Muscle layer of colon (tissue), 2 donors: ENCODE measurements at regions not wholly inside any gene's neighbourhood (a gene's known extent, or its start where the extent isn't known, plus 50 kb on each side); places are given as distances from the start of the nearest gene placed in this dataset.
A peak's percentile ranks its signal among the peaks of the same experiment; 100 is the strongest.
"Not testable (repeated sequence)": the region's sequence is repeated elsewhere in the genome, so short reads cannot be mapped to it uniquely, and the experiment has no call there.

Experiments used
- H3K27ac ChIP-seq: one replicate; pipeline ENCODE4 v1.7.0; 2013; ENCODE audit warnings: low read depth, mild to moderate bottlenecking, low read length, moderate library complexity
- H3K27me3 ChIP-seq, 2 donors: one replicate each; pipeline ENCODE4 v1.7.0; 2013; ENCODE audit warnings: low read length in 2 of 2, mild to moderate bottlenecking in 2 of 2; ENCODE audit not compliant: insufficient read depth in 2 of 2, control insufficient read depth in 1 of 2
- H3K36me3 ChIP-seq: one replicate; pipeline ENCODE4 v1.7.0; 2013; ENCODE audit warnings: mild to moderate bottlenecking, low read length; ENCODE audit not compliant: insufficient read depth
- H3K4me1 ChIP-seq: one replicate; pipeline ENCODE4 v1.7.0; 2013; ENCODE audit warnings: mild to moderate bottlenecking, low read length; ENCODE audit not compliant: insufficient read depth
- H3K4me3 ChIP-seq, 2 donors: one replicate each; pipeline ENCODE4 v1.7.0; 2013; ENCODE audit warnings: low read length in 2 of 2, low read depth in 1 of 2, mild to moderate bottlenecking in 1 of 2, moderate library complexity in 1 of 2
- H3K9ac ChIP-seq: one replicate; pipeline ENCODE4 v1.7.0; 2013; ENCODE audit warnings: low read length
- H3K9me3 ChIP-seq: one replicate; pipeline ENCODE4 v1.7.0; 2013; ENCODE audit warnings: mild to moderate bottlenecking, low read length
- donor health status: abdominal sarcoma.
- donor health status: Adenocarcinoma of cecum.

DNA sequence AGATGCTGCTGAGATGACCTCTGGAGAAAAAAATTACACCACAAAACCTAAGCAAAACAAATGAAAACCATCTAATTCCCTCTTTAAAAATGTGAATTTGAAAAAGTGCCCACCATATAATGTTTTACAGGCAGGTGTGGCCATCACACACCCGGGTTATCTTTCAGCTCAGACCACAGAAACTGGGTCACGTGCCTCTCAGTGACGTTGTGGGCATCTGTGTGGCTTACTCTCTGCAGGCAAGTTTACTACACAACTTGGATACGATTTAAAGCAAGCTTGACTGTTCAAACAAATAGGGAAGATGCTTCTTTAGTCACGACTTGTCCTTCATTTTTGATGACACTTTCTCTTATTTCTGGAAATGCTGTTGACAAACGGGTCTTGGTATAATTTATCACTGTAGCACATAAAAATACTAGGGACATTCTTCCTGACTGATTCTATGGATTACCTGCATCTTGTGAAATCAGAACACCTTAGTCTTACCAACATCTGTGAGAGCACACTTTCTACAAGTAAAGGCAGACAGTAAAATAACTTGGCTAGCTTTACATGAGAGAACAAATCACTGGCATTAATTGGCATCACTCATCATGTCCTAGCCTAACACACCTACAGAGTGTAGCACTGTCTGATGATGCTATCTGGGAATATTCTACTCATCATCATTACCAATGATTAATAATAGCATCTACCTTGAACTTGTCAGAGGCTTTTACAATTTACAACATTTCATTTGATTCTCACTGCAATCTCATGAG, 89.3 kb upstream of the EDEM3 start:
- H3K27me3 ChIP-seq, result no peaks in the 10 kb centered on the region
- H3K4me1 ChIP-seq, result peaks cover 6% of the 10 kb centered on the region
- no peak overlapping the region for H3K27ac ChIP-seq

DNA sequence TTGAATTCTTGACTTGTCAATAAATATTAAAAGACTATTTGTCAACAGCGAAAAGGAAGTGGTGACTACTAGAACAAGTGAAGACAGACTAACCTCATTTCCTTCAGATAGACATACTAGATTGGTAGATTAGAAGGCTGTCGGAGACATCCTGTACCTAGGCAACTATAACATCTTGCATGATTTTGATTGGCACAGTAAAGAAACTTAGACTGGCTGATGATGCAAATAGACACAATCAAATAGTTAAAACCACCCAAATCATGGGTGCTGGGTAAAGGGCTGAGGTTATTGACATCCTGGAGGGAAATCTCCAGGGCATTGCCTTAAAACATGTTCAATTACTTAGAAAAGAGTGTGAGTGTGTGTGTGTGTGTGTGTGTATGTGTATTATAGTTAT, 85.9 kb upstream of the EDEM3 start:
- Histone ChIP-seq H3K4me3 (no peak overlapping the region), H3K27me3 (no peaks in the 10 kb centered on the region), H3K9me3 (no peaks in the 10 kb centered on the region), H3K36me3 (no peaks in the 10 kb centered on the region), H3K9ac (no peak overlapping the region), H3K4me1 (peaks cover 36% of the 10 kb centered on the region), H3K27ac (no peak overlapping the region)

More for the DNA sequence above, 89.3 kb upstream of the EDEM3 start:
- Histone ChIP-seq H3K9ac (no peak overlapping the region), H3K36me3 (no peaks in the 10 kb centered on the region), H3K9me3 (no peaks in the 10 kb centered on the region), H3K4me3 (no peak overlapping the region)

DNA sequence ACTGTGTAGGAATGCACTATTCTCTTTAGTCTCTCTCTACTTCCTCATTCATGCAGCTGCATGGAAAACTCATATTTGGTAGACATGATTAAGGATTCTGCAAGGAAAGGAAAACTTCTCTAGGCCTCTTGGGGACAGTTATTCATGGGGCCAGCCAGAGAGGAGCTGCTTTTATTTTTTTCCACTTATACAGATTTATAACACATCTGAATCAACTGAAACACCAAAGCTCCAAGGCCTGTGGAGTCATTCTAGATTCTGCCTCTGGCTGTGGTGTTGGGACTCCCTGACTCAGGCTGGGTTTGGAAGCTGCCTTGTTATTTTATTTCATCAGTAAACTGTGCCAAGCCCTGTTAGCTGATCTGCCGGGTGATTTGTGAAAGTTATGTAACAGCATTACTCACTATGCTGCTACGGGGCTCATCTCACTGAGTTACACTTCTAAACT, 83.9 kb upstream of the EDEM3 start:
- no peaks in the 10 kb centered on the region for H3K9me3 ChIP-seq
- H3K4me3 ChIP-seq, result no peak overlapping the region
- peaks cover 36% of the 10 kb centered on the region for H3K4me1 ChIP-seq
- peak overlapping the region; percentile 59 for H3K27ac ChIP-seq
- H3K9ac ChIP-seq, result peak overlapping the region; percentile 7
- H3K27me3 ChIP-seq, result no peaks in the 10 kb centered on the region
- H3K36me3 ChIP-seq, result no peaks in the 10 kb centered on the region

DNA sequence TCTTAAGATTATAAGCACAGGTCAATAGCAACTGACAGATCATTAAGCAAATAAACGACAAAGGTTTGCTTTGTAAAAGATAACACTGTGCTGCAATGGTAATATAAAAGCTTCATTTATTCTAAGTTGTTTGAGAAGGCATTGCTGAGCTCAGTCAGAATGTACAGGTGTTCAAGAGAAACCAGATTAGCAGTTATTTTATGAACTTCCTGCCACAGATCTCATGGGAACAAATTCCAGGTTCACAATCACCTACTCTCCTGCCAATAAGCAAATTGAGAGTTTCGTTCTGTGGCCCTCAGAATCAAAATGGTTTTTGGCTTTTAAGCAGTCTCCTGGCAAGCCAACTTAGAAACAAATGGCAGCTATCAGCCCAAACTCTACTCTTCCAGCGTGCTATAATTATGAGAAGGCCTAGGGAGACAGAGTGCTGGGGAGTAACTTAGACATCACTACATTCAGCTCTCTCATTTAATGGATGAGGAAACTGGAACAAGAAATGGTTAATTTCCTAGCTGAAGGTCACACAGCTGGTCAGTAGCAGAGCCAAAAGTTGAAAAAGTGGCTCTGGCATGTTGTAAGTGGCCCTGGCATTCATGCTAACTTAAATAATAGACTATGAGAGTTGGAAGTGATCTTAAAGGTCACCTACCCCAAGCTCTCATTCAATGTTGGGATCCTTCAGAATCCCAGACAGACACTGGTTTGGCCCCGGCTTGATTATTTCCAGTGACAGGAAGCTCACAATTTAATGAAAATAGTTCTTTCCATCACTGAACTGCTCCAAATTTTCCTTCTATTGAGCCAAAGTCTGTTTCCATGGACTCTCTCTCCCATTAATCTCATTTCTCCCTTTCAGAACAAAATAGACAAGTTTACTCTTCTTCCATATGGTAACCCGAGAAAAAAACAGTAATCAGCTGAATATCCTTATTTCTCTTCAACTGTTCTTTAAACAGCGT, 82.6 kb upstream of the EDEM3 start:
- Histone ChIP-seq H3K9ac (no peak overlapping the region), H3K4me3 (no peak overlapping the region), H3K4me1 (peaks cover 36% of the 10 kb centered on the region), H3K27ac (peak overlapping the region; percentile 59), H3K27me3 (no peaks in the 10 kb centered on the region), H3K36me3 (no peaks in the 10 kb centered on the region), H3K9me3 (no peaks in the 10 kb centered on the region)

DNA sequence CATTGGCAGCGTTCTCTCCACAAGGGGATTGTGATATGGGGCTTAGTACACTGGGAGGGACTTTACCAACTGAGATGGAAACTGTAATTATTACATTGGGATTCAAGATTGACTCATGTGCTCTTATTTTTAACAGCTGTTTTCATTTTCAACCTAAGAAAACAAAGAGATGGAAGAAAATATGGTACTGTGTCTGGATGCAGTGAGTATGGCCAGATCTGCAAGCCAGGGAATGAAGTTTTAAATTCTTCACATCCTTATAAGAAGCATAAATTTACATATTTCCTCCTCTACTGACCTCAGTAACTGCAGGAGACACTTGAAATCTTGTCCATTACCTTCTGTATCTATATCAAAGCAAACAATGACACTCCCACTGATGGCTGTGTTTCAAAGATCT, 81.5 kb upstream of the EDEM3 start:
- Histone ChIP-seq H3K4me3 (no peak overlapping the region), H3K4me1 (peaks cover 36% of the 10 kb centered on the region), H3K9me3 (no peaks in the 10 kb centered on the region), H3K36me3 (peaks cover 9% of the 10 kb centered on the region), H3K9ac (no peak overlapping the region), H3K27ac (no peak overlapping the region), H3K27me3 (no peaks in the 10 kb centered on the region)

DNA sequence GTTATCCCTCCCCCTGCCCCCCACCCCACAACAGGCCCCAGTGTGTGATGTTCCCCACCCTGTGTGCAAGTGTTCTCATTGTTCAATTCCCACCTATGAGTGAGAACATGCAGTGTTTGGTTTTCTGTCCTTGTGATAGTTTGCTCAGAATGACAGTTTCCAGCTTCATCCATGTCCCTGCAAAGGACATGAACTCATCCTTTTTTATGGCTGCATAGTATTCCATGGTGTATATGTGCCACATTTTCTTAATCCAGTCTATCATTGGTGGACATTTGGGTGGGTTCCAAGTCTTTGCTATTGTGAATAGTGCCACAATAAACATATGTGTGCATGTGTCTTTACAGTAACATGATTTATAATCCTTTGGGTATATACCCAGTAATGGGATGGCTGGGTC, 79.3 kb upstream of the EDEM3 start:
- not testable (repeated sequence) for H3K27ac ChIP-seq, H3K9me3 ChIP-seq, H3K9ac ChIP-seq, H3K27me3 ChIP-seq, H3K4me3 ChIP-seq
- Histone ChIP-seq H3K4me1 (peaks cover 31% of the 10 kb centered on the region), H3K36me3 (peaks cover 23% of the 10 kb centered on the region)

DNA sequence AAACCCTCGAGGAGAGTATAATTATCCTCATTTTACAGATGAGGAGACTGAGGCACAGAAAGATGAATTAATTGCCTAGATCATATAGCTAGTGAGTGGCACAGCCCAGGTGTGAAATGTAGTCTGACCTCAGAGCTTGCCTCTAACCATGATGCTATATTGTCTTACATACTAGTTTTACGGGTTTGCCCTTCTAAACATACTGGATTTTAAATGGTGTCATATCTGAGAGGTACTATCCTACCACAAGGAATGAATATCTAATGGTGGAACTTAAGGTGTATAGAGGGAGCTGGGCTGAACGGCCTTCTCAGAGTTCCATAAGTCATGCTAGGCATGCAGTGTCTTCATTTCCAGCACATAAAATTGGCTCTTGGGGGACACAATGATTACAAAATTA, 77.9 kb upstream of the EDEM3 start:
- Histone ChIP-seq H3K4me1 (peaks cover 33% of the 10 kb centered on the region), H3K4me3 (no peak overlapping the region), H3K36me3 (peaks cover 23% of the 10 kb centered on the region), H3K27me3 (no peaks in the 10 kb centered on the region), H3K27ac (no peak overlapping the region), H3K9me3 (no peaks in the 10 kb centered on the region), H3K9ac (no peak overlapping the region)

DNA sequence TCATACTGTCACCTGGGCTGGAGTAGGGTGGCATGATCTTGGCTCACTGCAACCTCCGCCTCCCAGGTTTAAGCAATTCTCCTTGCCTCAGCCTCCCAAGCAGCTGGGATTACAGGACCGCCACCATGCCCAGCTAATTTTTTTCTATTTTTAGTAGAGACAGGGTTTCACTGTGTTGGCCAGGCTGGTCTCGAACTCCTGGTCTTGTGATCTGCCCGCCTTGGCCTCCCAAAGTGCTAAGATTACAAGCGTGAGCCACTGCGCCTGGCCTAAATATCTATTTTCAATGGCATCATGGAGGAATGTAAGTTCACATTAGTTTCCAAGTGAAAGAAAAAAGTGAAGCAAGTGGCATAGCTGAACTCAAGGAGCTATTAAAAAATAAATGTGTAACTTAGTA, 74.8 kb upstream of the EDEM3 start:
- H3K9ac ChIP-seq, H3K27me3 ChIP-seq, H3K4me3 ChIP-seq, H3K9me3 ChIP-seq, H3K27ac ChIP-seq: not testable (repeated sequence)
- Histone ChIP-seq H3K4me1 (peaks cover 44% of the 10 kb centered on the region), H3K36me3 (peaks cover 23% of the 10 kb centered on the region)

DNA sequence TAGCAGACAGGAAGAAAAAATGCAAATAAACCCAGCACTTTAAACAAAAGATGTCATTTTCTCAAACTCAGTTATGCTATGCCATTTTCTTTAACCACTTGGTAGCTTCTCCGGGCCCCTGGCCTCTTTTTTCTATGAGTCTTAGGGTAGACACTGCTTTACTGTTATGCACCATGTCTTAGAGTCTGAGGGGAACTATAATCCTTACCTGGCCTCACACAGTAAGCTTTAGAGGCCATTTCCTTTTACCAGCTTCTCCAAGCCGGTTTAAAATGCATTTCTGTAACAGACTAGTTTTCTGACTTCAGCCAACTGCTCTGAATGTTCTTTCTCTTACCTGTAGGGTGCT, 73.7 kb upstream of the EDEM3 start:
- Histone ChIP-seq H3K27ac (peak overlapping the region; percentile 69), H3K9ac (no peak overlapping the region), H3K4me1 (peaks cover 55% of the 10 kb centered on the region), H3K27me3 (no peaks in the 10 kb centered on the region), H3K36me3 (peaks cover 23% of the 10 kb centered on the region), H3K9me3 (no peaks in the 10 kb centered on the region), H3K4me3 (no peak overlapping the region)

DNA sequence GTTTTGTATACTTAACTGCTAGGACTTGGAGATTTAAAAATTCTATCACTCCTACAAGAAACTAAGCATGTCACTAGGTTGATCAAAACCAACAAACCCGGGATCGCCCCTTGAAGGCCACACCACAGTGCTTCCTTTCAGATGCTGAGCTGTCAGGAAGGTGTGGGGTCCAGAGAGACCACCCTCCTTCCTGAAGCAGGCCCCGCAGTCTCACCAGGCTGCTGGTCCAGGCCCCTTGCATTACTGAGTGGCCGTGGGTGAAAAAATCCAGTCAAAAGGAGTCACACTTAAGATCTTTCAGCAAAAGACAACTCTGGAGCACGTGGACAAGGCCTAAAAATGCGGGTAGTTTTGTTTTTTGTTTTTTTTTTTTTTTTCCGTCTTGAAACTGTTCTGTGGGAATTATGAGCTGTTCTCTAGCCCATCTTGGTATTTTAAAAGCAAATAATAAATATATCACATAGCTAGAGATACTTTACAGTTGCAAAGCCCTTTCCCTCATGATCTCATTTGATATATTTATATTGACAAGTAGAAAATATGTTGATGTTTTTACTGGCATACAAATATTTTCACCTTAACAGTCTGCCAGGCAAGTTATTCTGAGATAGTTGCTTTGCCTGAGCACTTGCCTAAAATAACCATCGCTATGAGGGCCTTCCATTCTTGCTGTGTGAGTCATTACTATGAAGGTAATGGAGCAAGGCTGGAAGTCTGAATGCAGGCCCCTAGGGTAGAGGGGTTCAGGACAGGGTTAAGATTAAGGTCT, 73.1 kb upstream of the EDEM3 start:
- no peaks in the 10 kb centered on the region for H3K27me3 ChIP-seq
- peaks cover 61% of the 10 kb centered on the region for H3K4me1 ChIP-seq
- H3K27ac ChIP-seq, result peak overlapping the region; percentile 69
- peaks cover 28% of the 10 kb centered on the region for H3K36me3 ChIP-seq
- no peak overlapping the region for H3K4me3 ChIP-seq
- H3K9me3 ChIP-seq, result no peaks in the 10 kb centered on the region
- no peak overlapping the region for H3K9ac ChIP-seq

DNA sequence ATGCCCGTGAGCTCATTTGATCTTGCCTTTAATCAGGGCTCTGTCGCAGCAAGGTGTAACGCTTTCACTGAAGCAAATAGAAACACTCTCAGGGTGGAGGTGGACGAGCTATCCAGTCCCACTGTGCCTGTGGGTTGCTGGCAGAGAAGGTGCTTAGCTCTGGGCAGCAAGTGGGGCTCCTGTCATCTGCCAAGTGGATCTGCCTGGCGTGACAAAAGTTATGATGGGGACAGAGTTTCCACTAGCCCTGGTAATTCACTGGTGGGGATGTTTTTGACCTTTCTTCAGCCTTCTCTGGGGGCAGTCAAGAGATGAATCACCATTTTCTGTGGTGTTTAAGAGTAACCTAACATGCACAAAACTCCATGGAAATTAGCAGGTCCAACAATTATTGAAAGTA, 71.3 kb upstream of the EDEM3 start:
- Histone ChIP-seq H3K4me3 (no peak overlapping the region), H3K36me3 (peaks cover 29% of the 10 kb centered on the region), H3K27ac (no peak overlapping the region), H3K9me3 (no peaks in the 10 kb centered on the region), H3K4me1 (peaks cover 75% of the 10 kb centered on the region), H3K9ac (no peak overlapping the region), H3K27me3 (no peaks in the 10 kb centered on the region)
